Upper lobe of right lung (tissue), 1 donor: ENCODE measurements at regions not wholly inside any gene's neighbourhood (a gene's known extent, or its start where the extent isn't known, plus 50 kb on each side); places are given as distances from the start of the nearest gene placed in this dataset.
"Not testable (repeated sequence)": the region's sequence is repeated elsewhere in the genome, so short reads cannot be mapped to it uniquely, and the experiment has no call there.

Experiments
- ATAC-seq: fragments of 200-7000 bp; cut with Tn5 transposase; one replicate; pipeline ENCODE4 v1.9.1; 2020; ENCODE audit warnings: mild to moderate bottlenecking, moderate library complexity
- DNase-seq: peaks from one replicate; pipeline ENCODE4 v3.0.0-alpha.2; 2020
- H3K27ac ChIP-seq: fragments of 200-600 bp; one replicate; pipeline ENCODE4 v1.8.0; 2022
- H3K27me3 ChIP-seq: fragments of 200-600 bp; one replicate; pipeline ENCODE4 v1.8.0; 2022; ENCODE audit warnings: mild to moderate bottlenecking
- H3K36me3 ChIP-seq: fragments of 200-600 bp; one replicate; pipeline ENCODE4 v1.8.0; 2022
- H3K4me1 ChIP-seq: fragments of 200-600 bp; one replicate; pipeline ENCODE4 v1.8.0; 2022
- H3K4me3 ChIP-seq: fragments of 200-600 bp; one replicate; pipeline ENCODE4 v1.8.0; 2022; ENCODE audit warnings: mild to moderate bottlenecking
- H3K9me3 ChIP-seq: fragments of 200-600 bp; one replicate; pipeline ENCODE4 v1.8.0; 2022
- intact Hi-C: fragments of 100-400 bp; cut with DNase I; formaldehyde crosslinking; loops from one replicate; pipeline ENCODE4 v1.11.0; 2022
- TF ChIP-seq, protein P1 (sequence below): fragments of 200-600 bp; IDR thresholded peaks from one replicate; pipeline ENCODE4 v1.8.0; 2022; ENCODE audit warnings: antibody characterized with exemption
- donor health status: DM: no; HTN: yes; CAD: no; lungs with severe emphysema.

- intact Hi-C loops, result no loop called here
- DNase-seq, result no peak
- no peak for ATAC-seq
- TF ChIP-seq, protein P1, sequence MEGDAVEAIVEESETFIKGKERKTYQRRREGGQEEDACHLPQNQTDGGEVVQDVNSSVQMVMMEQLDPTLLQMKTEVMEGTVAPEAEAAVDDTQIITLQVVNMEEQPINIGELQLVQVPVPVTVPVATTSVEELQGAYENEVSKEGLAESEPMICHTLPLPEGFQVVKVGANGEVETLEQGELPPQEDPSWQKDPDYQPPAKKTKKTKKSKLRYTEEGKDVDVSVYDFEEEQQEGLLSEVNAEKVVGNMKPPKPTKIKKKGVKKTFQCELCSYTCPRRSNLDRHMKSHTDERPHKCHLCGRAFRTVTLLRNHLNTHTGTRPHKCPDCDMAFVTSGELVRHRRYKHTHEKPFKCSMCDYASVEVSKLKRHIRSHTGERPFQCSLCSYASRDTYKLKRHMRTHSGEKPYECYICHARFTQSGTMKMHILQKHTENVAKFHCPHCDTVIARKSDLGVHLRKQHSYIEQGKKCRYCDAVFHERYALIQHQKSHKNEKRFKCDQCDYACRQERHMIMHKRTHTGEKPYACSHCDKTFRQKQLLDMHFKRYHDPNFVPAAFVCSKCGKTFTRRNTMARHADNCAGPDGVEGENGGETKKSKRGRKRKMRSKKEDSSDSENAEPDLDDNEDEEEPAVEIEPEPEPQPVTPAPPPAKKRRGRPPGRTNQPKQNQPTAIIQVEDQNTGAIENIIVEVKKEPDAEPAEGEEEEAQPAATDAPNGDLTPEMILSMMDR, result no peak
- Histone ChIP-seq H3K9me3 (no peaks in the 10 kb centered on the region), H3K4me1 (no peaks in the 10 kb centered on the region), H3K27me3 (no peaks in the 10 kb centered on the region), H3K27ac (no peak overlapping the region), H3K4me3 (no peak overlapping the region), H3K36me3 (no peaks in the 10 kb centered on the region)
These were observed 117.4 kb upstream of the GRIA1 start for GRCh38 chr5:153373130-153373498.

DNA sequence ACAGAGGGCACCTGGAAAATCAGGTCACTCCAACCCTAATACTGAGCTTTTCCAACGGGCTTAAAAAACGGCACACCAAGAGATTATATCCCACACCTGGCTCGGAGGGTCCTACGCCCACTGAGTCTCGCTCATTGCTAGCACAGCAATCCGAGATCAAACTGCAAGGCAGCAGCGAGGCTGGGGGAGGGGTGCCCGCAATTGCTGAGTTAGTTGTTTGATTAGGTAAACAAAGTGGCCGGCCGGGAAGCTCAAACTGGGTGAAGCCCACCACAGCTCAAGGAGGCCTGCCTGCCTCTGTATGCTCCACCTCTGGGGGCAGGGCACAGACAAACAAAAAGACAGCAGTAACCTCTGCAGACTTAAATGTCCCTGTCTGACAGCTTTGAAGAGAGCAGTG, 108.8 kb upstream of the GRIA1 start:
- intact Hi-C loops, result not testable (repeated sequence)

GRCh38 chr5:153390569-153390968, 99.9 kb upstream of the GRIA1 start:
- Histone ChIP-seq H3K27ac (no peak overlapping the region), H3K4me1 (no peaks in the 10 kb centered on the region), H3K4me3 (no peak overlapping the region), H3K9me3 (no peaks in the 10 kb centered on the region), H3K36me3 (no peaks in the 10 kb centered on the region), H3K27me3 (no peaks in the 10 kb centered on the region)
- DNase-seq (no peak), ATAC-seq (no peak)
- intact Hi-C loops, result no loop called here
- TF ChIP-seq, protein P1, result no peak

More for the DNA sequence above, 108.8 kb upstream of the GRIA1 start:
- H3K4me1 ChIP-seq, DNase-seq, H3K36me3 ChIP-seq, H3K27ac ChIP-seq, H3K4me3 ChIP-seq, H3K9me3 ChIP-seq, ATAC-seq, H3K27me3 ChIP-seq: not testable (repeated sequence)

- Histone ChIP-seq H3K4me3 (no peak overlapping the region), H3K36me3 (no peaks in the 10 kb centered on the region), H3K9me3 (no peaks in the 10 kb centered on the region), H3K27ac (no peak overlapping the region), H3K27me3 (no peaks in the 10 kb centered on the region), H3K4me1 (no peaks in the 10 kb centered on the region)
- ATAC-seq, result no peak
- TF ChIP-seq, protein P1, result no peak
- intact Hi-C loops, result no loop called here
- no peak for DNase-seq
These were observed 90.9 kb upstream of the GRIA1 start for GRCh38 chr5:153399595-153399994.

GRCh38 chr5:153400931-153401330, 89.5 kb upstream of the GRIA1 start:
- H3K4me3 ChIP-seq, result no peak overlapping the region
- ATAC-seq (no peak), DNase-seq (no peak)
- TF ChIP-seq, protein P1, result no peak
- intact Hi-C loops, result no loop called here
- H3K27ac ChIP-seq, result no peak overlapping the region
- H3K9me3 ChIP-seq, result no peaks in the 10 kb centered on the region
- H3K36me3 ChIP-seq, result no peaks in the 10 kb centered on the region
- no peaks in the 10 kb centered on the region for H3K4me1 ChIP-seq
- H3K27me3 ChIP-seq, result no peaks in the 10 kb centered on the region

DNA sequence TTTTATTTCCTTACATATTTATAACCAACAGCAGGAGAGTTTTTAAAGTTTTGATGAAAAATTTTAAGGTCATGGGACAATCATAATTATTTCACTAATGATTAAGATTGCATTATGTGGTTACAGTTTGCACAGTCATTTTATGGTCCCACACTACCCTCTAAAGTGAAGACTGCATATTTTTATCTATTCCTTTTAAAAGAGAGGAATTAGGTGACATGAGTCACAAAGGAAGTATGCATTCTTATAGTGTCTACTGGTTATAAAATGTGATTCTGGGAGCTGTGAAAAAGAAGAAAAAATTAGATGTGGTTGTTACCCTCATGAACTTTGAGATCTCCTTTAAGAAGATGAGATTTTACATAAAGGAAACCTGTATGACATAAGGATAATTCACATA, 87.9 kb upstream of the GRIA1 start:
- TF ChIP-seq, protein P1, result no peak
- intact Hi-C loops, result no loop called here
- ATAC-seq (no peak), DNase-seq (no peak)
- H3K36me3 ChIP-seq, result no peaks in the 10 kb centered on the region
- H3K9me3 ChIP-seq, result no peaks in the 10 kb centered on the region
- no peaks in the 10 kb centered on the region for H3K27me3 ChIP-seq
- no peak overlapping the region for H3K27ac ChIP-seq
- no peak overlapping the region for H3K4me3 ChIP-seq
- H3K4me1 ChIP-seq, result no peaks in the 10 kb centered on the region
